WERI-Rb-1 (cell line): ENCODE measurements at regions not wholly inside any gene's neighbourhood (a gene's known extent, or its start where the extent isn't known, plus 50 kb on each side); places are given as distances from the start of the nearest gene placed in this dataset.

ENCODE experiments used
- DNase-seq: peaks from one replicate; pipeline ENCODE4 v3.0.0-alpha.2; 2020
- H3K27ac ChIP-seq: fragments of 250-450 bp; sonication (Bioruptor Pico); 2 replicates; pipeline ENCODE4 v1.5.1; 2020; ENCODE audit warnings: mild to moderate bottlenecking, moderate library complexity
- H3K27me3 ChIP-seq: fragments of 250-450 bp; sonication (Bioruptor Pico); 2 replicates; pipeline ENCODE4 v1.5.1; 2021; ENCODE audit warnings: mild to moderate bottlenecking, low read depth, moderate library complexity; ENCODE audit not compliant: insufficient read depth, severe bottlenecking
- H3K36me3 ChIP-seq: fragments of 250-450 bp; sonication (Bioruptor Pico); 2 replicates; pipeline ENCODE4 v1.5.1; 2020; ENCODE audit warnings: mild to moderate bottlenecking, moderate library complexity
- H3K4me3 ChIP-seq: 2 replicates; pipeline ENCODE4 v1.5.1; 2011; ENCODE audit warnings: low read depth, mild to moderate bottlenecking, control low read depth, low read length
- H3K9me3 ChIP-seq: fragments of 250-450 bp; sonication (Bioruptor Pico); 2 replicates; pipeline ENCODE4 v1.5.1; 2021; ENCODE audit warnings: mild to moderate bottlenecking, moderate library complexity; ENCODE audit not compliant: severe bottlenecking
- TF ChIP-seq, protein P1 (sequence below): IDR thresholded peaks from 2 replicates; pipeline ENCODE4 v1.5.1; 2011; ENCODE audit warnings: low read depth, mild to moderate bottlenecking, control low read depth, inconsistent platforms, low read length

GRCh38 chr18:11336241-11336640 is 186.9 kb upstream of the PIEZO2 start:
- Histone ChIP-seq H3K4me3 (no peak overlapping the region), H3K27ac (no peak overlapping the region), H3K9me3 (no peaks in the 10 kb centered on the region), H3K27me3 (peaks cover 4% of the 10 kb centered on the region), H3K36me3 (no peaks in the 10 kb centered on the region)
- no peak for DNase-seq
- TF ChIP-seq, protein P1, sequence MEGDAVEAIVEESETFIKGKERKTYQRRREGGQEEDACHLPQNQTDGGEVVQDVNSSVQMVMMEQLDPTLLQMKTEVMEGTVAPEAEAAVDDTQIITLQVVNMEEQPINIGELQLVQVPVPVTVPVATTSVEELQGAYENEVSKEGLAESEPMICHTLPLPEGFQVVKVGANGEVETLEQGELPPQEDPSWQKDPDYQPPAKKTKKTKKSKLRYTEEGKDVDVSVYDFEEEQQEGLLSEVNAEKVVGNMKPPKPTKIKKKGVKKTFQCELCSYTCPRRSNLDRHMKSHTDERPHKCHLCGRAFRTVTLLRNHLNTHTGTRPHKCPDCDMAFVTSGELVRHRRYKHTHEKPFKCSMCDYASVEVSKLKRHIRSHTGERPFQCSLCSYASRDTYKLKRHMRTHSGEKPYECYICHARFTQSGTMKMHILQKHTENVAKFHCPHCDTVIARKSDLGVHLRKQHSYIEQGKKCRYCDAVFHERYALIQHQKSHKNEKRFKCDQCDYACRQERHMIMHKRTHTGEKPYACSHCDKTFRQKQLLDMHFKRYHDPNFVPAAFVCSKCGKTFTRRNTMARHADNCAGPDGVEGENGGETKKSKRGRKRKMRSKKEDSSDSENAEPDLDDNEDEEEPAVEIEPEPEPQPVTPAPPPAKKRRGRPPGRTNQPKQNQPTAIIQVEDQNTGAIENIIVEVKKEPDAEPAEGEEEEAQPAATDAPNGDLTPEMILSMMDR = no peak

- Histone ChIP-seq H3K27me3 (peaks cover 7% of the 10 kb centered on the region), H3K36me3 (no peaks in the 10 kb centered on the region), H3K27ac (no peak overlapping the region), H3K9me3 (no peaks in the 10 kb centered on the region), H3K4me3 (no peak overlapping the region)
- no peak for DNase-seq
- TF ChIP-seq, protein P1 = no peak
Measured at GRCh38 chr18:11327391-11328009, 178.1 kb upstream of the PIEZO2 start.

GRCh38 chr18:11324956-11325882 is 175.8 kb upstream of the PIEZO2 start:
- Histone ChIP-seq H3K27me3 (peaks cover 2% of the 10 kb centered on the region), H3K9me3 (no peaks in the 10 kb centered on the region), H3K27ac (no peak overlapping the region), H3K4me3 (no peak overlapping the region), H3K36me3 (no peaks in the 10 kb centered on the region)
- no peak for DNase-seq
- TF ChIP-seq, protein P1 = no peak

GRCh38 chr18:11324510-11324909 is 175.1 kb upstream of the PIEZO2 start:
- TF ChIP-seq, protein P1 = no peak
- Histone ChIP-seq H3K36me3 (no peaks in the 10 kb centered on the region), H3K27ac (no peak overlapping the region), H3K9me3 (no peaks in the 10 kb centered on the region), H3K4me3 (no peak overlapping the region), H3K27me3 (peaks cover 2% of the 10 kb centered on the region)
- DNase-seq = no peak

DNA sequence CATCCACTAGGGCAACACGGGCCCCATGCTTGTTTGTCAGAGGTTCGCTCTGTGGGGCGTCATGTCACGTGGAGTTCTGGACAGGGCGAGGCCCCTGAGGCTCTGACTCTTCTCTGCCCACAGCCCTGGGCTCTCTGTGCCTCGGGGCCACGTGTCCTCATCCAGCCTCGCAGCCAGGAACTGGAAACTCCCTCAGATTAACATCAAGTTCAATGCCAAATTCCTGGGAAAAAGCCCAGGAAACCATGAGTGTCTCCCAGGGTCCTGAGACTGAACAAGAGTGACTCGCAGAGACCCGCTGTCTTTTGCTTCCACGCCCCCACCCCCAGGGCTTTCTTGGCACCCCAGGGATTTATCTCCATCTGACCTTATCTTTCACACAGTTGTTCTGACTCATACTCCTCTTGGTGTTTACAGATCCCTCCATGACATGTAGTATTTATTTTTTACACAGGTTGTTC is 174.0 kb upstream of the PIEZO2 start:
- H3K27ac ChIP-seq = no peak overlapping the region
- no peak for DNase-seq
- TF ChIP-seq, protein P1 = no peak
- no peaks in the 10 kb centered on the region for H3K9me3 ChIP-seq
- peaks cover 3% of the 10 kb centered on the region for H3K27me3 ChIP-seq
- no peaks in the 10 kb centered on the region for H3K36me3 ChIP-seq
- H3K4me3 ChIP-seq = no peak overlapping the region
